A549 (cell line): ENCODE measurements at regions not wholly inside any gene's neighbourhood (a gene's known extent, or its start where the extent isn't known, plus 50 kb on each side); places are given as distances from the start of the nearest gene placed in this dataset.

Experiments
- ATAC-seq, 2 experiments: fragments of 200-7000 bp in 1 of 2; fragments of >200 bp in 1 of 2; cut with Nextera tagmentation in 1 of 2; cut with Tn5 transposase in 1 of 2; 3 replicates each; pipeline versions ENCODE4 v1.8.0 to v1.9.1; 2018 to 2020; ENCODE audit warnings: mild to moderate bottlenecking in 1 of 2, moderate library complexity in 1 of 2
- CTCF ChIA-PET: fragments of 300-600 bp; sonication (Branson Sonifier 250); formaldehyde crosslinking; extraction: SDS; loops from one replicate; lab custom pipeline; 2021; ENCODE audit warnings: antibody characterized with exemption, inconsistent platforms; lab: Yijun Ruan, JAX
- POLR2A ChIA-PET: fragments of 350-600 bp; formaldehyde crosslinking; extraction: SDS; loops from one replicate; lab custom pipeline; 2021; ENCODE audit warnings: antibody characterized with exemption, inconsistent platforms; lab: Yijun Ruan, JAX
- DNase-seq, 2 experiments: peaks; one replicate each; pipeline versions ENCODE4 v3.0.0 to v3.0.0-alpha.2; 2011 to 2016; ENCODE audit warnings: low read depth in 1 of 2, low spot score in 1 of 2
- FAIRE-seq: peaks from 2 replicates; lab custom pipeline; 2011; peaks lifted over from hg19 to GRCh38; lab: Jason Lieb, UNC
- H3K27ac ChIP-seq, 2 experiments: fragments of >200 bp; sonication (Bioruptor Twin); formaldehyde crosslinking; 3 replicates each; pipeline ENCODE4 v1.5.1; 2016 to 2017
- H3K4me1 ChIP-seq: fragments of >200 bp; sonication (Bioruptor Twin); formaldehyde crosslinking; 3 replicates; pipeline ENCODE4 v1.6.1; 2016
- H3K4me2 ChIP-seq: fragments of >200 bp; sonication (Bioruptor Twin); formaldehyde crosslinking; 3 replicates; pipeline ENCODE4 v1.6.1; 2016
- H3K4me3 ChIP-seq: fragments of >200 bp; sonication (Bioruptor Twin); formaldehyde crosslinking; 3 replicates; pipeline ENCODE4 v1.5.1; 2016
- H3K9me3 ChIP-seq: fragments of >200 bp; sonication (Bioruptor Twin); formaldehyde crosslinking; 3 replicates; pipeline ENCODE4 v1.6.1; 2016
- BHLHE40 ChIP-seq: IDR thresholded peaks from 2 replicates; pipeline ENCODE4 v1.6.1; 2012; ENCODE audit warnings: low read depth, low read length, inconsistent platforms
- CHD2 ChIP-seq: fragments of 150-350 bp; IDR thresholded peaks from 2 replicates; pipeline ENCODE4 v1.6.1; 2014; ENCODE audit warnings: low read length; ENCODE audit not compliant: partially characterized antibody
- CHD4 ChIP-seq: fragments of 200-600 bp; sonication (generic); IDR thresholded peaks from 2 replicates; pipeline ENCODE4 v1.6.1; 2016; ENCODE audit warnings: antibody characterized with exemption, mild to moderate bottlenecking, borderline replicate concordance
- EP300 ChIP-seq, 2 experiments: fragments of >200 bp; sonication (Bioruptor Twin); formaldehyde crosslinking; IDR thresholded peaks; 2 replicates in 1 of 2; 3 replicates in 1 of 2; pipeline ENCODE4 v1.6.1; 2016 to 2017
- FOSB ChIP-seq: fragments of 250-450 bp; sonication (Bioruptor Pico); IDR thresholded peaks from 2 replicates; pipeline ENCODE4 v1.5.0; 2020; ENCODE audit warnings: mild to moderate bottlenecking, moderate library complexity
- FOSL2 ChIP-seq, 2 experiments: fragments of 450-650 bp in 1 of 2; fragments of >200 bp in 1 of 2; sonication (Bioruptor Twin) in 1 of 2; formaldehyde crosslinking; IDR thresholded peaks; 2 replicates each; pipeline versions ENCODE4 v1.5.0 to v1.6.1; 2016 to 2020; ENCODE audit warnings: mild to moderate bottlenecking in 1 of 2, moderate library complexity in 1 of 2
- JUNB ChIP-seq: fragments of >200 bp; sonication (Bioruptor Twin); formaldehyde crosslinking; IDR thresholded peaks from 2 replicates; pipeline ENCODE4 v1.6.1; 2016
- KDM1A ChIP-seq: fragments of 200-600 bp; sonication (generic); IDR thresholded peaks from 2 replicates; pipeline ENCODE4 v1.6.1; 2016; ENCODE audit warnings: low read depth, mild to moderate bottlenecking
- MAFK ChIP-seq: fragments of 450-650 bp; IDR thresholded peaks from 2 replicates; pipeline ENCODE4 v1.6.1; 2014; ENCODE audit not compliant: partially characterized antibody
- MAZ ChIP-seq: fragments of 150-350 bp; IDR thresholded peaks from 2 replicates; pipeline ENCODE4 v1.6.1; 2014; ENCODE audit warnings: antibody characterized with exemption, low read depth, low read length, borderline replicate concordance
- NR3C1 ChIP-seq: fragments of >200 bp; sonication (Bioruptor Twin); formaldehyde crosslinking; IDR thresholded peaks from 3 replicates; pipeline ENCODE4 v1.6.1; 2017
- POLR2A ChIP-seq: IDR thresholded peaks from 2 replicates; pipeline ENCODE4 v1.6.1; 2012; ENCODE audit warnings: mild to moderate bottlenecking, low read length
- POLR2AphosphoS2 ChIP-seq: conservative IDR thresholded peaks from 2 replicates; pipeline ENCODE4 v1.6.1; 2012; ENCODE audit warnings: low read length, improper control_type of control experiment, inconsistent platforms
- RAD21 ChIP-seq, 2 experiments: fragments of >200 bp in 1 of 2; sonication (Bioruptor Twin) in 1 of 2; formaldehyde crosslinking in 1 of 2; IDR thresholded peaks in 1 of 2; conservative IDR thresholded peaks in 1 of 2; 2 replicates in 1 of 2; 3 replicates in 1 of 2; pipeline ENCODE4 v1.6.1; 2012 to 2018; ENCODE audit warnings: inconsistent platforms in 1 of 2
- RFX5 ChIP-seq: fragments of 450-650 bp; IDR thresholded peaks from 2 replicates; pipeline ENCODE4 v1.7.1; 2014; ENCODE audit warnings: antibody characterized with exemption, mild to moderate bottlenecking, moderate library complexity
- RNF2 ChIP-seq: fragments of 200-600 bp; sonication (generic); IDR thresholded peaks from 2 replicates; pipeline ENCODE4 v1.6.1; 2016; ENCODE audit warnings: low read depth, mild to moderate bottlenecking, antibody characterized with exemption, moderate library complexity, borderline replicate concordance
- SMC3 ChIP-seq: fragments of >200 bp; sonication (Bioruptor Twin); formaldehyde crosslinking; IDR thresholded peaks from 3 replicates; pipeline ENCODE4 v1.6.1; 2018; ENCODE audit warnings: inconsistent platforms
- SREBF2 ChIP-seq: fragments of 450-650 bp; IDR thresholded peaks from 2 replicates; pipeline ENCODE4 v1.6.1; 2014; ENCODE audit warnings: mild to moderate bottlenecking, moderate library complexity
- TP53 ChIP-seq: fragments of 250-450 bp; sonication (Bioruptor Pico); IDR thresholded peaks from 2 replicates; pipeline ENCODE4 v1.5.0; 2021; ENCODE audit warnings: mild to moderate bottlenecking, moderate library complexity
- ZNF302 ChIP-seq: fragments of 250-450 bp; sonication (Bioruptor Pico); IDR thresholded peaks from 2 replicates; pipeline ENCODE4 v1.9.0; 2021; ENCODE audit warnings: inconsistent platforms, mild to moderate bottlenecking, moderate library complexity
- WGBS: methylation state at CpG from one replicate; pipeline ENCODE4 v1.1.6; 2017; ENCODE audit errors: missing lambda C conversion rate; 5-methylcytosine and 5-hydroxymethylcytosine counted together
- TF ChIP-seq, protein P1 (sequence below): IDR thresholded peaks from 2 replicates; pipeline ENCODE4 v1.6.1; 2012
- TF ChIP-seq, protein P2 (sequence below): fragments of 250-450 bp; sonication (Bioruptor Pico); IDR thresholded peaks from 2 replicates; pipeline ENCODE4 v1.5.0; 2020; ENCODE audit warnings: low read depth, mild to moderate bottlenecking, moderate library complexity
- TF ChIP-seq, protein P3 (sequence below): IDR thresholded peaks from 2 replicates; pipeline ENCODE4 v1.6.1; 2012
- TF ChIP-seq, protein P4 (sequence below): fragments of 450-650 bp; IDR thresholded peaks from 2 replicates; pipeline ENCODE4 v1.6.1; 2014; ENCODE audit warnings: antibody characterized with exemption
- TF ChIP-seq, protein P5 (sequence below): fragments of 250-450 bp; sonication (Bioruptor Pico); IDR thresholded peaks from 2 replicates; pipeline ENCODE4 v1.5.0; 2021; ENCODE audit warnings: mild to moderate bottlenecking, moderate library complexity, borderline replicate concordance

DNA sequence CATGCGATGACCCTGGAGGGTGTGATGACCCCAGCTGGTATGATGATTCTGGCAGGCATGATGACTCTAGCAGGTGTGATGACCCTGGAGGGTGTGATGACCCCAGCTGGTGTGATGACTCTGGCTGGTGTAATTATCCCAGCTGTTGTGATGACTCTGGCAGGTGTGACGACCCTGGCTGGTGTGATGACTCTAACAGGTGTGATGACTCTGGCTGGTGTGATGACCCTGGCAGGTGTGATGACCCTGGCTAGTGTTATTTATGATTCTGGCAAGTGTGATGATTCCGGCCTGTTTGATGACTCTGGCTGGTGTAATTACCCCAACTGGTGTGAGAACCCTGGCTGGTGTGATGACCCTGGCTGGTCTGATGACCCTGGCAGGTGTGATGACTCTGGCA is 427.2 kb downstream of the QKI start:
- Histone ChIP-seq H3K4me3 (no peak overlapping the region), H3K9me3 (no peaks in the 10 kb centered on the region), H3K27ac (no peak overlapping the region), H3K4me1 (no peaks in the 10 kb centered on the region), H3K4me2 (no peak overlapping the region)
- FAIRE-seq (no peak), DNase-seq (no peak), ATAC-seq (no peak)
- CTCF ChIA-PET: no interaction called here
- 0% methylated on average over 1 of the region's 3 CpGs for WGBS
- TF ChIP-seq RFX5: no peak
- TF ChIP-seq FOSL2 (IDR thresholded peaks at IDR 0.05): no peak
- no peak for TF ChIP-seq FOSL2 (CRISPR knock-in tag; IDR thresholded peaks at IDR 0.05)
- TF ChIP-seq BHLHE40: no peak
- TF ChIP-seq MAFK: no peak
- TF ChIP-seq RAD21 (conservative IDR thresholded peaks at IDR 0.05 in 1 of 2, IDR thresholded peaks at IDR 0.05 in 1 of 2): no peak
- TF ChIP-seq, protein P1, sequence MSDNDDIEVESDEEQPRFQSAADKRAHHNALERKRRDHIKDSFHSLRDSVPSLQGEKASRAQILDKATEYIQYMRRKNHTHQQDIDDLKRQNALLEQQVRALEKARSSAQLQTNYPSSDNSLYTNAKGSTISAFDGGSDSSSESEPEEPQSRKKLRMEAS: no peak
- no peak for TF ChIP-seq POLR2A
- no peak for TF ChIP-seq SMC3
- no peak for TF ChIP-seq NR3C1
- no peak for TF ChIP-seq POLR2AphosphoS2
- no peak for TF ChIP-seq EP300 (IDR thresholded peaks at IDR 0.05)
- TF ChIP-seq JUNB: no peak
- TF ChIP-seq FOSB (CRISPR knock-in tag): no peak
- TF ChIP-seq, protein P2, sequence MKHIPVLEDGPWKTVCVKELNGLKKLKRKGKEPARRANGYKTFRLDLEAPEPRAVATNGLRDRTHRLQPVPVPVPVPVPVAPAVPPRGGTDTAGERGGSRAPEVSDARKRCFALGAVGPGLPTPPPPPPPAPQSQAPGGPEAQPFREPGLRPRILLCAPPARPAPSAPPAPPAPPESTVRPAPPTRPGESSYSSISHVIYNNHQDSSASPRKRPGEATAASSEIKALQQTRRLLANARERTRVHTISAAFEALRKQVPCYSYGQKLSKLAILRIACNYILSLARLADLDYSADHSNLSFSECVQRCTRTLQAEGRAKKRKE (CRISPR knock-in tag): no peak
- TF ChIP-seq ZNF302 (CRISPR knock-in tag): no peak
- TF ChIP-seq SREBF2: no peak
- TF ChIP-seq, protein P3, sequence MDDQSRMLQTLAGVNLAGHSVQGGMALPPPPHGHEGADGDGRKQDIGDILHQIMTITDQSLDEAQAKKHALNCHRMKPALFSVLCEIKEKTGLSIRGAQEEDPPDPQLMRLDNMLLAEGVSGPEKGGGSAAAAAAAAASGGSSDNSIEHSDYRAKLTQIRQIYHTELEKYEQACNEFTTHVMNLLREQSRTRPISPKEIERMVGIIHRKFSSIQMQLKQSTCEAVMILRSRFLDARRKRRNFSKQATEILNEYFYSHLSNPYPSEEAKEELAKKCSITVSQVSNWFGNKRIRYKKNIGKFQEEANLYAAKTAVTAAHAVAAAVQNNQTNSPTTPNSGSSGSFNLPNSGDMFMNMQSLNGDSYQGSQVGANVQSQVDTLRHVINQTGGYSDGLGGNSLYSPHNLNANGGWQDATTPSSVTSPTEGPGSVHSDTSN: no peak
- TF ChIP-seq TP53 (CRISPR knock-in tag): no peak
- TF ChIP-seq MAZ: no peak
- POLR2A ChIA-PET: no interaction called here

DNA sequence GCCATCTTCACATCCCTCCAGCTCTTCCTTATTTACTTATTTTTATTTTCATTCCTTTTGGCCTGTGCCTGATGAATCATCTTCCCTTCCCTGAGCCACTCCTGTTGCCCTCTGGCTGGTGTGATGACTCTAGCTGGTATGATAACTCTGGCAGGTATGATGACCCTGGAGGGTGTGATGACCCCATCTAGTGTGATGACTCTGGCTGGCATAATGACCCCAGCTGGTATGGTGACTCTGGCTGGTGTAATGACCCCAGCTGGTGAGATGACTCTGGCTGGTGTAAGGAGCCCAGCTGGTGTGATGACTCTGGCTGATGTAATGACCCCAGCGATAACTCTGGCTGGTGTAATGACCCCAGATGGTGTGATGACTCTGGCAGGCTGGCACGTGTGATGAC is 426.8 kb downstream of the QKI start:
- no peaks in the 10 kb centered on the region for H3K9me3 ChIP-seq

More for the DNA sequence above, 426.8 kb downstream of the QKI start:
- ChIA-PET POLR2A (no interaction called here), CTCF (no interaction called here)
- DNase-seq: no peak
- no peak for ATAC-seq
- TF ChIP-seq, protein P4, sequence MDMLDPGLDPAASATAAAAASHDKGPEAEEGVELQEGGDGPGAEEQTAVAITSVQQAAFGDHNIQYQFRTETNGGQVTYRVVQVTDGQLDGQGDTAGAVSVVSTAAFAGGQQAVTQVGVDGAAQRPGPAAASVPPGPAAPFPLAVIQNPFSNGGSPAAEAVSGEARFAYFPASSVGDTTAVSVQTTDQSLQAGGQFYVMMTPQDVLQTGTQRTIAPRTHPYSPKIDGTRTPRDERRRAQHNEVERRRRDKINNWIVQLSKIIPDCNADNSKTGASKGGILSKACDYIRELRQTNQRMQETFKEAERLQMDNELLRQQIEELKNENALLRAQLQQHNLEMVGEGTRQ: no peak
- TF ChIP-seq KDM1A (no peak), EP300 (IDR thresholded peaks at IDR 0.05) (no peak), MAFK (no peak), CHD4 (no peak), CHD2 (no peak), RNF2 (no peak), SMC3 (no peak)
- TF ChIP-seq, protein P5, sequence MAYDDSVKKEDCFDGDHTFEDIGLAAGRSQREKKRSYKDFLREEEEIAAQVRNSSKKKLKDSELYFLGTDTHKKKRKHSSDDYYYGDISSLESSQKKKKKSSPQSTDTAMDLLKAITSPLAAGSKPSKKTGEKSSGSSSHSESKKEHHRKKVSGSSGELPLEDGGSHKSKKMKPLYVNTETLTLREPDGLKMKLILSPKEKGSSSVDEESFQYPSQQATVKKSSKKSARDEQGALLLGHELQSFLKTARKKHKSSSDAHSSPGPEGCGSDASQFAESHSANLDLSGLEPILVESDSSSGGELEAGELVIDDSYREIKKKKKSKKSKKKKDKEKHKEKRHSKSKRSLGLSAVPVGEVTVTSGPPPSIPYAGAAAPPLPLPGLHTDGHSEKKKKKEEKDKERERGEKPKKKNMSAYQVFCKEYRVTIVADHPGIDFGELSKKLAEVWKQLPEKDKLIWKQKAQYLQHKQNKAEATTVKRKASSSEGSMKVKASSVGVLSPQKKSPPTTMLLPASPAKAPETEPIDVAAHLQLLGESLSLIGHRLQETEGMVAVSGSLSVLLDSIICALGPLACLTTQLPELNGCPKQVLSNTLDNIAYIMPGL (CRISPR knock-in tag): no peak
- H3K4me2 ChIP-seq: no peak overlapping the region
- FAIRE-seq: no peak
- no CpG with 5 or more reads among the region's 2 CpGs for WGBS
- H3K27ac ChIP-seq: no peak overlapping the region
- H3K4me3 ChIP-seq: no peak overlapping the region
- H3K4me1 ChIP-seq: no peaks in the 10 kb centered on the region
